SU-DHL-6 (cell line): ENCODE measurements at regions not wholly inside any gene's neighbourhood (a gene's known extent, or its start where the extent isn't known, plus 50 kb on each side); places are given as distances from the start of the nearest gene placed in this dataset.

ENCODE experiments used
- EZH2phosphoT487 ChIP-seq: fragments of 200-600 bp; sonication (generic), shearing (Covaris generic); conservative IDR thresholded peaks from 2 replicates; pipeline ENCODE4 v1.6.1; 2018; ENCODE audit warnings: mild to moderate bottlenecking, antibody characterized with exemption, low read length, moderate library complexity, mixed read lengths
- TF ChIP-seq, protein P1 (sequence below): fragments of 200-600 bp; sonication (generic); IDR thresholded peaks from one replicate; pipeline ENCODE4 v1.5.1; 2017; ENCODE audit warnings: antibody characterized with exemption, mild to moderate bottlenecking, low read length, moderate library complexity; ENCODE audit not compliant: insufficient read depth, poor library complexity, severe bottlenecking

DNA sequence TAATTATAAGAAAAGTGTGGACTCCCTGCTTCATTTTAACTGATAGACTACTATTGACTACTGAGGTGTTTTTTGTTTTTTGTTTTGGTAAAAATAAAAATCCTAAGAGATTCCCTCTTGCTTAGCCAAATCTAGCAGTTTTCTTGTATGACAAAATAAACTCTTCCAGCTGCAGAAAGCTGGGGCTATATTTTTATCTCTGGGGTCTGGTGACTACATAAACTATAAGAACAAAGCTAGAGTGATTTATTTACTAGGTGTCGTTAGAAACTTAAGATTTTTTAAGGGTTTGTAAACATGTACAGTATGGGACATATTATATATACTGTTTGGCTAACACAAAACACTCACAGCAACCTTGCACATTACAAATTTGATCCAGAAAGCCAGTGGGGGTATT lies 467.4 kb upstream of the MPDZ start:
- TF ChIP-seq, protein P1, sequence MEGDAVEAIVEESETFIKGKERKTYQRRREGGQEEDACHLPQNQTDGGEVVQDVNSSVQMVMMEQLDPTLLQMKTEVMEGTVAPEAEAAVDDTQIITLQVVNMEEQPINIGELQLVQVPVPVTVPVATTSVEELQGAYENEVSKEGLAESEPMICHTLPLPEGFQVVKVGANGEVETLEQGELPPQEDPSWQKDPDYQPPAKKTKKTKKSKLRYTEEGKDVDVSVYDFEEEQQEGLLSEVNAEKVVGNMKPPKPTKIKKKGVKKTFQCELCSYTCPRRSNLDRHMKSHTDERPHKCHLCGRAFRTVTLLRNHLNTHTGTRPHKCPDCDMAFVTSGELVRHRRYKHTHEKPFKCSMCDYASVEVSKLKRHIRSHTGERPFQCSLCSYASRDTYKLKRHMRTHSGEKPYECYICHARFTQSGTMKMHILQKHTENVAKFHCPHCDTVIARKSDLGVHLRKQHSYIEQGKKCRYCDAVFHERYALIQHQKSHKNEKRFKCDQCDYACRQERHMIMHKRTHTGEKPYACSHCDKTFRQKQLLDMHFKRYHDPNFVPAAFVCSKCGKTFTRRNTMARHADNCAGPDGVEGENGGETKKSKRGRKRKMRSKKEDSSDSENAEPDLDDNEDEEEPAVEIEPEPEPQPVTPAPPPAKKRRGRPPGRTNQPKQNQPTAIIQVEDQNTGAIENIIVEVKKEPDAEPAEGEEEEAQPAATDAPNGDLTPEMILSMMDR, result no peak
- no peak for TF ChIP-seq EZH2phosphoT487
